ENCODE measurements at regions not wholly inside any gene's neighbourhood (a gene's known extent, or its start where the extent isn't known, plus 50 kb on each side); places are given as distances from the start of the nearest gene placed in this dataset.

- H3K4me2 ChIP-seq (ENCODE audit: insufficient read depth, low read length) = no peak overlapping the region
- no peak for DNase-seq (ENCODE audit: insufficient read length, low spot score, missing footprints)
- H3K9me3 ChIP-seq (ENCODE audit: low read depth, low read length) = no peaks in the 10 kb centered on the region
- H3K36me3 ChIP-seq (ENCODE audit: insufficient read depth, low read length) = no peaks in the 10 kb centered on the region
- no peak for TF ChIP-seq CTCF (IDR thresholded peaks at IDR 0.05; ENCODE audit: extremely low read depth, low read depth, low read length)
- no peaks in the 10 kb centered on the region for H3K79me2 ChIP-seq (ENCODE audit: insufficient read depth, low read length)
- no peak overlapping the region for H2AFZ ChIP-seq (ENCODE audit: low read length)
- H3K27me3 ChIP-seq (ENCODE audit: insufficient read depth, low read length) = no peaks in the 10 kb centered on the region
- no peaks in the 10 kb centered on the region for H3K4me1 ChIP-seq (ENCODE audit: insufficient read depth, low read length)
- H3K27ac ChIP-seq (ENCODE audit: low read depth, low read length) = no peak overlapping the region
- H3K4me3 ChIP-seq (ENCODE audit: insufficient read depth, low read length) = no peak overlapping the region
- no peaks in the 10 kb centered on the region for H4K20me1 ChIP-seq (ENCODE audit: insufficient read depth, low read length)
These were observed 420.1 kb upstream of the SULF2 start for GRCh38 chr20:48205281-48205782.

GRCh38 chr20:48204499-48204898 lies 419.2 kb upstream of the SULF2 start:
- no peak overlapping the region for H3K4me2 ChIP-seq (ENCODE audit: insufficient read depth, low read length)

GRCh38 chr20:48203252-48203651 lies 418.0 kb upstream of the SULF2 start:
- Histone ChIP-seq H3K4me1 (ENCODE audit: insufficient read depth, low read length) (no peaks in the 10 kb centered on the region), H3K4me3 (ENCODE audit: insufficient read depth, low read length) (no peak overlapping the region), H3K27me3 (ENCODE audit: insufficient read depth, low read length) (no peaks in the 10 kb centered on the region), H3K79me2 (ENCODE audit: insufficient read depth, low read length) (no peaks in the 10 kb centered on the region), H4K20me1 (ENCODE audit: insufficient read depth, low read length) (no peaks in the 10 kb centered on the region), H3K36me3 (ENCODE audit: insufficient read depth, low read length) (no peaks in the 10 kb centered on the region), H3K9me3 (ENCODE audit: low read depth, low read length) (no peaks in the 10 kb centered on the region), H2AFZ (ENCODE audit: low read length) (no peak overlapping the region), H3K4me2 (ENCODE audit: insufficient read depth, low read length) (no peak overlapping the region), H3K27ac (ENCODE audit: low read depth, low read length) (no peak overlapping the region)
- TF ChIP-seq CTCF (IDR thresholded peaks at IDR 0.05; ENCODE audit: extremely low read depth, low read depth, low read length) = no peak
- DNase-seq (ENCODE audit: insufficient read length, low spot score, missing footprints) = no peak

More at GRCh38 chr20:48204499-48204898, 419.2 kb upstream of the SULF2 start:
- no peak overlapping the region for H3K4me3 ChIP-seq (ENCODE audit: insufficient read depth, low read length)
- no peaks in the 10 kb centered on the region for H3K36me3 ChIP-seq (ENCODE audit: insufficient read depth, low read length)
- no peaks in the 10 kb centered on the region for H3K9me3 ChIP-seq (ENCODE audit: low read depth, low read length)
- no peaks in the 10 kb centered on the region for H3K27me3 ChIP-seq (ENCODE audit: insufficient read depth, low read length)
- H3K79me2 ChIP-seq (ENCODE audit: insufficient read depth, low read length) = no peaks in the 10 kb centered on the region
- H3K27ac ChIP-seq (ENCODE audit: low read depth, low read length) = no peak overlapping the region
- no peak for DNase-seq (ENCODE audit: insufficient read length, low spot score, missing footprints)
- H4K20me1 ChIP-seq (ENCODE audit: insufficient read depth, low read length) = no peaks in the 10 kb centered on the region
- H3K4me1 ChIP-seq (ENCODE audit: insufficient read depth, low read length) = no peaks in the 10 kb centered on the region
- no peak for TF ChIP-seq CTCF (IDR thresholded peaks at IDR 0.05; ENCODE audit: extremely low read depth, low read depth, low read length)
- H2AFZ ChIP-seq (ENCODE audit: low read length) = no peak overlapping the region

GRCh38 chr20:48202334-48203113 lies 417.2 kb upstream of the SULF2 start:
- H3K4me2 ChIP-seq (ENCODE audit: insufficient read depth, low read length) = no peak overlapping the region
- no peaks in the 10 kb centered on the region for H3K79me2 ChIP-seq (ENCODE audit: insufficient read depth, low read length)
- no peak overlapping the region for H2AFZ ChIP-seq (ENCODE audit: low read length)
- H3K36me3 ChIP-seq (ENCODE audit: insufficient read depth, low read length) = no peaks in the 10 kb centered on the region
- no peak overlapping the region for H3K4me3 ChIP-seq (ENCODE audit: insufficient read depth, low read length)
- no peak for TF ChIP-seq CTCF (IDR thresholded peaks at IDR 0.05; ENCODE audit: extremely low read depth, low read depth, low read length)
- no peaks in the 10 kb centered on the region for H4K20me1 ChIP-seq (ENCODE audit: insufficient read depth, low read length)
- no peaks in the 10 kb centered on the region for H3K4me1 ChIP-seq (ENCODE audit: insufficient read depth, low read length)
- no peaks in the 10 kb centered on the region for H3K9me3 ChIP-seq (ENCODE audit: low read depth, low read length)
- no peak overlapping the region for H3K27ac ChIP-seq (ENCODE audit: low read depth, low read length)
- DNase-seq (ENCODE audit: insufficient read length, low spot score, missing footprints) = no peak
- H3K27me3 ChIP-seq (ENCODE audit: insufficient read depth, low read length) = no peaks in the 10 kb centered on the region

Data from osteoblast (primary cell).